VCaP (cell line): ENCODE measurements at regions not wholly inside any gene's neighbourhood (a gene's known extent, or its start where the extent isn't known, plus 50 kb on each side); places are given as distances from the start of the nearest gene placed in this dataset.

Experiments used
- H3K27ac ChIP-seq: fragments of 450-650 bp; 2 replicates; pipeline ENCODE4 v1.5.1; 2017
- TF ChIP-seq, protein P1 (sequence below): fragments of 450-650 bp; conservative IDR thresholded peaks from 2 replicates; pipeline ENCODE4 v1.5.1; 2017; ENCODE audit warnings: mild to moderate bottlenecking, moderate library complexity

DNA sequence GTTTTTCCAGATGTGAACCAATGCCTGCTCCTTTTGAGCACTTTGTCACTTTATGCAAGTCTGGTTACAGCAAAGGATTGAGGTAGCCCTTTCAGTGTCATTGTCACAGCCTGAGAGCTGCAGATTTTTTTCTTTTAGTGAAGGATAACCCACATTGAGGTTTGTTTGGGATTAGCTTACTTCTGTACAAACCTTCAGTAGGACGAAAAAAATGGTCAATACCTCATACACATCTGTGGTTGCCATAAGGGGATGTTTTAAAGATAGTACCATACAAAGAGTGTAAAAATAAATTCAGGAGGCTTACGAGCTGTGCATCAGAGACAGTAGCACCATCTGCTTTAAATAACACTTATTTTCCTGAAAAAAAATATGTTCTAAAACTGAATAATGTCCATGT, 566.0 kb downstream of the AJAP1 start:
- TF ChIP-seq, protein P1, sequence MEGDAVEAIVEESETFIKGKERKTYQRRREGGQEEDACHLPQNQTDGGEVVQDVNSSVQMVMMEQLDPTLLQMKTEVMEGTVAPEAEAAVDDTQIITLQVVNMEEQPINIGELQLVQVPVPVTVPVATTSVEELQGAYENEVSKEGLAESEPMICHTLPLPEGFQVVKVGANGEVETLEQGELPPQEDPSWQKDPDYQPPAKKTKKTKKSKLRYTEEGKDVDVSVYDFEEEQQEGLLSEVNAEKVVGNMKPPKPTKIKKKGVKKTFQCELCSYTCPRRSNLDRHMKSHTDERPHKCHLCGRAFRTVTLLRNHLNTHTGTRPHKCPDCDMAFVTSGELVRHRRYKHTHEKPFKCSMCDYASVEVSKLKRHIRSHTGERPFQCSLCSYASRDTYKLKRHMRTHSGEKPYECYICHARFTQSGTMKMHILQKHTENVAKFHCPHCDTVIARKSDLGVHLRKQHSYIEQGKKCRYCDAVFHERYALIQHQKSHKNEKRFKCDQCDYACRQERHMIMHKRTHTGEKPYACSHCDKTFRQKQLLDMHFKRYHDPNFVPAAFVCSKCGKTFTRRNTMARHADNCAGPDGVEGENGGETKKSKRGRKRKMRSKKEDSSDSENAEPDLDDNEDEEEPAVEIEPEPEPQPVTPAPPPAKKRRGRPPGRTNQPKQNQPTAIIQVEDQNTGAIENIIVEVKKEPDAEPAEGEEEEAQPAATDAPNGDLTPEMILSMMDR, result no peak
- no peak overlapping the region for H3K27ac ChIP-seq

DNA sequence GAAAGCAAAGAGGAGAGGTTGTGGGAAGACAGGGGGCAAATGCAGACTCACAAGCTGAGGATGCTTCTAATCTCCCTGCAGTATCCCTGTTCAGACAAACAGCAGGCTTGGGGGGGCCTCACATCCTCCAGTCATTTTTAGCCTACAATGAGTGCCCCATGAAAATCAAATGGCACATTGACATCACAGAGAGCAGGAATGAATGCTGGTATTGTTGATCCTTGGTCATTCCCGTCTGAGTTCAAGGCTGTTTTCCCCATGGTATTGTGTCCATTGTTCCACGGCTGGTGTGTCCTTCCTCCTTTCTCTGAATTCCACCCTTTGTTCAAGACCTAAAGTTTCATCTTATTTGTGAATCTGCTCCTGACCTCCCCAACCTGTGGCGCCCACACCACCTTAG, 545.6 kb downstream of the AJAP1 start:
- H3K27ac ChIP-seq, result no peak overlapping the region
- TF ChIP-seq, protein P1, result no peak

DNA sequence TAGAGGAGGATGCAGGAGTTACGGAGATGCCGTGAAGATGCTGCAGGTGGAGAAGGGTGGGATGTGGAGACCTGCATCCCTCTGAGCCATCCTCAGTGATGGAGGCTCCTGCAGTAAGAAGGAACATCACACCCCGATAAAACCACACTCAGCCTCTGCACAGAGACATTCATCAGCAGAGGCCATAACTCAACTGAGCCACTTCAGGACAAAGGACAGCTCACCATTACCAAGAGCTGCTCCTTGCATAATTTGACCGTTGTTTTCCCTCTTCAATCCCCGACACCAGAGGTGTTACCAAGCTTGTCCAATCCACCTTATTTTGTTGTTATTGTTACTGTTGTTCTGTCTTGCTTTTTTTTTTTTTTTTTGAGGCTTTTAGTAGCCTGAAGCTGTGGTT, 543.9 kb downstream of the AJAP1 start:
- no peak overlapping the region for H3K27ac ChIP-seq
- TF ChIP-seq, protein P1, result no peak

DNA sequence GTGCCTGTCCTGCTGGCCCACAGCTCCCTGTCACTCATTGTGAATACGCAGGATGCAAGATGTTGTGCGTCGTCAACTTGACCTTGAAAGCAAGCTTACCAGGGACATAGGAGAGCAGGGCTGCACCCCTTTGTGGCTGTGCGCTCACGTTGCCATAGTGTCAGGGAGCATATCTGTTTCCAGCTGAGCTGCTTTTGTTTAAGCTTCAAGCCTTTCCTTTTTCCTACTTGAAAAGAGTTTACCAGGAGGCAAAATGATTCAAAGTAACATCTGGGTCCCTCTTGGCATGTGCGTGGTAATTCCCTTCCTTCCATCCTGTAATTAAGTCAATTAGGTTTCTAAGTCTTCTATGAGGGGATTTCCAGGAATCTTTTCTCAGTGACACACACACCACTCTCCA, 537.1 kb downstream of the AJAP1 start:
- H3K27ac ChIP-seq, result no peak overlapping the region
- TF ChIP-seq, protein P1, result no peak

DNA sequence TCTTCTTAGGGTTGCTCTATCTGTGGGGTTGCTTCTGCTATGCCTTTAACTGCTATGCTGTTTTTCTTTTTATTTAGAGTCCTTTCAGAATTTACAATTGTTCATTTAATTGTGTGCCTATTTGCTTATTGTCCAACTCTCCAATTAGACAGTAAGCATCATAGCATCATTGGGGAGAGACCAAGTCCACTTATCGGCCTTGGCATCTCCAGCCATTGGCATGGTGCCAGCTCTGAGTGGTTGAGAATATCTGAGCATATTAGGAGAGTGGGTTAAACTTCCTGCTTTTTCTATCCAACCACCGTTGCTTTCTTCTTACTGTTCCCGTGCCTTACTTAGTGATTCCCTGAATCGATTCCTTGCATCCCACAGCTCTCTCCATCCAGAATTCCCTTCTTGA, 535.0 kb downstream of the AJAP1 start:
- TF ChIP-seq, protein P1, result no peak
- no peak overlapping the region for H3K27ac ChIP-seq

DNA sequence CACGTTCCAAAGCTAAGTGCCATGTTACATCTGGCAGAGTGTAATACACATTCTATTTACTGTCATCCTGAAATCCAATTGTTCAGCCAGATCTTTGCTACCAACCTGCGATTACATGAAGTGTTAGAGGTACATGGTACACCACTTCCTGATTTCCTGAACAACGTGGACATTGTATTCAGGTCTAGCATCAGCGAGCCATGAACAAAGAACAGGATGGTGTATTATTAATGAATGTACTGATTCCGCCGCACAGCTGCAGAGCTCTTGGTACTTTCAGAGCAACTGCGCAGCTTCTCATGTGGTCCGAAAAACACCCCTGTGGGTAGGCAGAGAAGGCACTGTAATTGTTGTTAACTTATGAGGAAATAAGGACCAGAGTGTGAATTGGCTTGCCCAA, 511.4 kb downstream of the AJAP1 start:
- TF ChIP-seq, protein P1, result no peak
- no peak overlapping the region for H3K27ac ChIP-seq

DNA sequence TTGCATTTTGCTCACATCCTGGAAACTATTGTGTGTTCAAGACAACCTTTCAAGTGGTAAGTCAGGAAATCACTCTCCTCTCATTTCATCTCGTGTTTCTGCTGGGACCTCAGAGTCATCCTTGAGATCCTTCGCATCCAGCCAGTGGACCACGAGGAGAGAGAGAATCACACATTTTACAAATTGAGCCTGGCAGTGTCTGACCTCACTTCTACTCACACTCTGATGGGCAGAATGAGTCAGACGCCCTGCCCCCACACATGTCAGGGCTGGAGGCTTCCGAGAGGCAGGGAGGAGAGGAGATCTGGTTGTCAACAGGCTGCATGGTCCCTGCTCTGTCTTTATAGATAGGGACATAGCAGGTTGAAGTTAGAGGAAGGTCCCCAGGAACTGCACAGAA, 509.7 kb downstream of the AJAP1 start:
- H3K27ac ChIP-seq, result no peak overlapping the region
- TF ChIP-seq, protein P1, result no peak

DNA sequence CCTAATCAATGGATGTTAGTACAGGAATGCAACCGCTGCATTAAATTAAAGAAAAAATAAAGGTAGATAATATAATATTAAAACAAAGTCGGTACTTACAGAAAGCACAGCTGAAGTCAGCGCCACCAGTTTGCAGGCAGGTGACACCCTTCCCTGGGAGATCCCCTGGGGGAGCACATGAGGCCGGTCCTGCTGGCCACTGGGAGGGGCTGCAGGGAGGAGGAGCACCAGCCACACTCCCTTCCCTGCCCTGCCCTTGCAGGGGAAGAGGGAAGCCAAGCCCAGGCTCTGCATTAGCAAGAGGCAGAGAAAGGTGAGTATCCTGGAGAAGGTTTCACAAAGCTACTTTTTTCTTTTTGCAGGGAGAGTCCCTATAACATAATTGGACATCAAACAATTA, 507.0 kb downstream of the AJAP1 start:
- TF ChIP-seq, protein P1, result no peak
- H3K27ac ChIP-seq, result no peak overlapping the region
